ENCODE measurements at regions not wholly inside any gene's neighbourhood (a gene's known extent, or its start where the extent isn't known, plus 50 kb on each side); places are given as distances from the start of the nearest gene placed in this dataset.

DNA sequence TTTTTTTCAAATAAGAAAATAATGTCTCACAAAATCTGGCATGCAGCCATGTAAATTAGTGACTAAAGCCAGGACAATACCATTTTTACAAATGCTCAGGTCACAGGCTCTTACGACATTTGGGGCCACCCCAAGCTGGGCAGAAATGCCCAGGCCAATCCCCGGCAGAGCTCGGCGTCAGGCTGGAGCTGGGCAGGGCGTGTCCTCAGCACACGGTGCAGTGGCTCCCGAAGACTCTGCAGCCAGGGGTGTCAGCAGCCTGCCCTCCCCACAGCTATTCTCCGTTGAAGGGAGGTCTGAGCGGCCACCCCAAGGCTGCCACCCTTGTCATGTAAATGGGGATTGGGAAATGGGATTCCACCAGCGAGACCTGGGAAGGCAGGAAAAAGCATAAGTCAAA, 158.6 kb downstream of the DICER1 start:
- Histone ChIP-seq H2BK120ac (ENCODE audit: low read depth, low read length, poor library complexity, severe bottlenecking) (no peak overlapping the region), H3K27ac (ENCODE audit: insufficient read length, low read depth, low read length) (no peak overlapping the region), H2BK5ac (ENCODE audit: insufficient read length, low read length) (no peak overlapping the region), H3K9ac (ENCODE audit: extremely low read depth, insufficient read length, low read length) (no peak overlapping the region), H3K23me2 (ENCODE audit: insufficient read length, low read depth, low read length, poor library complexity, severe bottlenecking) (no peaks in the 10 kb centered on the region), H3K56ac (ENCODE audit: insufficient read length, low read depth, low read length) (no peak overlapping the region), H3K4me2 (ENCODE audit: insufficient read depth, insufficient read length, low read length) (no peak overlapping the region), H3K4ac (ENCODE audit: low read depth, low read length) (no peak overlapping the region), H3K27me3 (ENCODE audit: insufficient read depth, low read length) (no peaks in the 10 kb centered on the region), H2BK12ac (ENCODE audit: insufficient read length, low read depth, low read length) (no peak overlapping the region), H4K20me1 (ENCODE audit: control insufficient read depth, insufficient read depth, insufficient read length) (no peaks in the 10 kb centered on the region), H4K5ac (ENCODE audit: insufficient read length, low read depth, low read length) (no peak overlapping the region), H3K14ac (ENCODE audit: insufficient read depth, low read length) (no peak overlapping the region), H3K23ac (ENCODE audit: insufficient read length, low read depth, low read length) (no peak overlapping the region), H4K91ac (ENCODE audit: insufficient read length, low read depth, low read length) (no peak overlapping the region), H2AFZ (ENCODE audit: low read length) (no peak overlapping the region), H2BK20ac (ENCODE audit: low read depth, low read length, poor library complexity, severe bottlenecking) (no peak overlapping the region), H3K9me3 (ENCODE audit: control insufficient read depth, low read depth, low read length) (no peaks in the 10 kb centered on the region), H3K4me1 (ENCODE audit: insufficient read depth, low read length) (no peaks in the 10 kb centered on the region), H3K79me1 (ENCODE audit: insufficient read depth, low read depth, low read length, poor library complexity, severe bottlenecking) (no peaks in the 10 kb centered on the region), H3K79me2 (ENCODE audit: insufficient read depth, low read length) (no peaks in the 10 kb centered on the region), H3K18ac (ENCODE audit: insufficient read length, low read depth, low read length) (no peak overlapping the region), H4K8ac (replicated peaks; ENCODE audit: insufficient read length, low read depth, low read length) (no peak overlapping the region), H3T11ph (ENCODE audit: low read length) (no peak overlapping the region), H2BK15ac (ENCODE audit: low read depth, low read length) (no peak overlapping the region), H2AK5ac (ENCODE audit: insufficient read length, low read length) (no peak overlapping the region)
- peaks cover 28% of the 10 kb centered on the region for H3K27me3 Mint-ChIP-seq (ENCODE audit: low read depth)
- H3K9me3 Mint-ChIP-seq, result peaks cover 0 to 4% of the 10 kb centered on the region in 2 experiments; a peak in 1 of 5 replicates
- H3K4me3 Mint-ChIP-seq, result peak overlapping the region in 1 of 2 experiments; percentile 51; a peak in 1 of 5 replicates
- H3K36me3 Mint-ChIP-seq (ENCODE audit: insufficient read depth in 1 of 3, low read depth in 3 of 3), result no peaks in the 10 kb centered on the region; a peak in 1 of 7 replicates
- TF ChIP-seq, protein P1, sequence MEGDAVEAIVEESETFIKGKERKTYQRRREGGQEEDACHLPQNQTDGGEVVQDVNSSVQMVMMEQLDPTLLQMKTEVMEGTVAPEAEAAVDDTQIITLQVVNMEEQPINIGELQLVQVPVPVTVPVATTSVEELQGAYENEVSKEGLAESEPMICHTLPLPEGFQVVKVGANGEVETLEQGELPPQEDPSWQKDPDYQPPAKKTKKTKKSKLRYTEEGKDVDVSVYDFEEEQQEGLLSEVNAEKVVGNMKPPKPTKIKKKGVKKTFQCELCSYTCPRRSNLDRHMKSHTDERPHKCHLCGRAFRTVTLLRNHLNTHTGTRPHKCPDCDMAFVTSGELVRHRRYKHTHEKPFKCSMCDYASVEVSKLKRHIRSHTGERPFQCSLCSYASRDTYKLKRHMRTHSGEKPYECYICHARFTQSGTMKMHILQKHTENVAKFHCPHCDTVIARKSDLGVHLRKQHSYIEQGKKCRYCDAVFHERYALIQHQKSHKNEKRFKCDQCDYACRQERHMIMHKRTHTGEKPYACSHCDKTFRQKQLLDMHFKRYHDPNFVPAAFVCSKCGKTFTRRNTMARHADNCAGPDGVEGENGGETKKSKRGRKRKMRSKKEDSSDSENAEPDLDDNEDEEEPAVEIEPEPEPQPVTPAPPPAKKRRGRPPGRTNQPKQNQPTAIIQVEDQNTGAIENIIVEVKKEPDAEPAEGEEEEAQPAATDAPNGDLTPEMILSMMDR (conservative IDR thresholded peaks at IDR 0.05), result no peak
- no CpG with 5 or more reads among the region's 10 CpGs for WGBS (ENCODE audit: extremely low coverage, insufficient read length, low lambda C conversion rate)
- peaks cover 31 to 33% of the 10 kb centered on the region in 2 experiments for H3K4me1 Mint-ChIP-seq
- H3K27ac Mint-ChIP-seq, result peak overlapping the region in 1 of 3 experiments; percentile 42; a peak in 1 of 7 replicates
- DNase-seq, result peak; percentile 74

Data from H9 (cell line).